A673 (cell line): ENCODE measurements at regions not wholly inside any gene's neighbourhood (a gene's known extent, or its start where the extent isn't known, plus 50 kb on each side); places are given as distances from the start of the nearest gene placed in this dataset.

Experiments used
- BruUV-seq: library from RNA; stranded (reverse); fragments of 400-500 nt; replicated peaks from 2 replicates; lab custom pipeline; 2021; lab: Mats Ljungman, UMichigan
- CTCF ChIA-PET: fragments of 300-600 bp; sonication (Branson Sonifier 250); formaldehyde crosslinking; loops from one replicate; lab custom pipeline; 2022; ENCODE audit warnings: antibody characterized with exemption; lab: Charles Lee
- POLR2A ChIA-PET: fragments of 300-600 bp; sonication (Branson Sonifier 250); formaldehyde crosslinking; loops from one replicate; lab custom pipeline; 2022; ENCODE audit warnings: antibody characterized with exemption; ENCODE audit not compliant: low non-redundant PET; lab: Charles Lee
- DNase-seq: peaks from one replicate; pipeline ENCODE4 v3.0.0-alpha.2; 2015; ENCODE audit warnings: low spot score
- H3K27ac ChIP-seq: fragments of 200-600 bp; sonication (generic); 2 replicates; pipeline ENCODE4 v1.5.1; 2016; ENCODE audit warnings: mixed run types, low read depth, mild to moderate bottlenecking, mixed read lengths, antibody characterized with exemption, low read length; ENCODE audit not compliant: poor library complexity, severe bottlenecking
- H3K27me3 ChIP-seq: fragments of 200-600 bp; sonication (generic); replicated peaks from 2 replicates; pipeline ENCODE4 v1.6.1; 2017; ENCODE audit warnings: mixed run types, low read depth, mild to moderate bottlenecking, mixed read lengths, antibody characterized with exemption, low read length; ENCODE audit not compliant: insufficient read depth, poor library complexity
- H3K36me3 ChIP-seq: fragments of 200-600 bp; sonication (generic); 2 replicates; pipeline ENCODE4 v1.6.1; 2016; ENCODE audit warnings: mixed run types, mild to moderate bottlenecking, mixed read lengths, antibody characterized with exemption, low read length; ENCODE audit not compliant: insufficient read depth, poor library complexity, severe bottlenecking
- H3K4me1 ChIP-seq: fragments of 200-600 bp; sonication (generic); 2 replicates; pipeline ENCODE4 v1.6.1; 2017; ENCODE audit warnings: mixed run types, mild to moderate bottlenecking, mixed read lengths, antibody characterized with exemption, low read length; ENCODE audit not compliant: insufficient read depth, poor library complexity, severe bottlenecking
- H3K4me3 ChIP-seq: fragments of 200-600 bp; sonication (generic); 2 replicates; pipeline ENCODE4 v1.5.1; 2016; ENCODE audit warnings: low read depth, mixed run types, mild to moderate bottlenecking, mixed read lengths, low read length; ENCODE audit not compliant: poor library complexity, severe bottlenecking
- H3K9me3 ChIP-seq: fragments of 200-600 bp; sonication (generic); 2 replicates; pipeline ENCODE4 v1.6.1; 2016; ENCODE audit warnings: mixed run types, low read depth, mild to moderate bottlenecking, mixed read lengths, antibody characterized with exemption, low read length; ENCODE audit not compliant: poor library complexity, severe bottlenecking
- EZH2 ChIP-seq: fragments of 200-600 bp; sonication (generic); IDR thresholded peaks from 2 replicates; pipeline ENCODE4 v1.6.1; 2017; ENCODE audit warnings: borderline replicate concordance, low read depth, mild to moderate bottlenecking, mixed read lengths, antibody characterized with exemption, low read length; ENCODE audit not compliant: poor library complexity, severe bottlenecking
- intact Hi-C: fragments of 100-400 bp; cut with micrococcal nuclease; formaldehyde crosslinking; loops from one replicate; pipeline ENCODE4 v1.10.0; 2022; ENCODE audit not compliant: unreplicated experiment
- TF ChIP-seq, protein P1 (sequence below): fragments of 300-800, 200-600 bp; sonication (generic); conservative IDR thresholded peaks from 2 replicates; pipeline ENCODE4 v1.5.1; 2017; ENCODE audit warnings: low read depth, mild to moderate bottlenecking, antibody characterized with exemption, low read length, moderate library complexity, mixed read lengths

DNA sequence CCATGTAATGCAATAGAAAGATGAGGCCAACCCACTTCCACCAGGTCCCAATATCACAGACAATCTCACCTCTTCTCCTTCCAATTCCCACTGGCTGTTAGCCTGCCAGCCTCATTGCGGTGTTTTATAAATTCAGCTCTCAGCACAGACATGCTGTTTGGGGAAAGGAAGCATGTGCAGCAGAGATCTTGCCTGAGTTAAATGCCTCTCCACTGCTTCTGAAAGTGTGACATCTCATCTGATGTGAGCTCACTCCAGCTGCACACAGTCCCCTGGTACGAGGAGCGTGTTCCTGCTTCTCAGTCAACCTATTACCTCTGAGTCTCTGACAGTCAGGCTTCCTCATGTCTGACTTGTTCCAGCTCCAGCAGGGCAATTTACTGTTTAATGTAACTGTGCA lies 122.7 kb upstream of the GUCY1A2 start:
- no TSS peak for BruUV-seq
- POLR2A ChIA-PET = no interaction called here

DNA sequence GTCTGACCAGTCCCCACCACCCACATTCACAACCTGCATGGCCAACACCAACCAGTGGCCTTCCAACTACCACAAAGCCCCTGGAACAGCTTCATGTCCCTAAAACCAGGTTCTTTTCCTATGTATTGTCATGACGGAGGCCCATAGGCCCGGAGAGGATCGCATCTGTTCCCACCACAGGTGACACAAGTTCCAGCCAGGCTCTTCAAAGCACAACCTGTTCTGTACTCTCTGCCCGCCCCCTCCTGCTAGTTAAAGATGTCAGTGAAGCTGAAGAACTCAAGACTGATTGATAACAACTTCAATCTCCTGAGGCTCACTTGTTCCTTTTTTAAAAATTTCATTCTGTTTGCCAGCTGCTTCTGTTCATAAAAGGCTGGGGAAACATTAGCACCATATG lies 121.1 kb upstream of the GUCY1A2 start:
- no TSS peak for BruUV-seq
- no peaks in the 10 kb centered on the region for H3K27me3 ChIP-seq

More for the DNA sequence above, 122.7 kb upstream of the GUCY1A2 start:
- H3K4me3 ChIP-seq = no peak overlapping the region
- no peaks in the 10 kb centered on the region for H3K4me1 ChIP-seq
- H3K27ac ChIP-seq = no peak overlapping the region
- intact Hi-C loops = no loop called here
- H3K9me3 ChIP-seq = no peaks in the 10 kb centered on the region
- H3K27me3 ChIP-seq = no peaks in the 10 kb centered on the region
- no peak for TF ChIP-seq EZH2
- TF ChIP-seq, protein P1, sequence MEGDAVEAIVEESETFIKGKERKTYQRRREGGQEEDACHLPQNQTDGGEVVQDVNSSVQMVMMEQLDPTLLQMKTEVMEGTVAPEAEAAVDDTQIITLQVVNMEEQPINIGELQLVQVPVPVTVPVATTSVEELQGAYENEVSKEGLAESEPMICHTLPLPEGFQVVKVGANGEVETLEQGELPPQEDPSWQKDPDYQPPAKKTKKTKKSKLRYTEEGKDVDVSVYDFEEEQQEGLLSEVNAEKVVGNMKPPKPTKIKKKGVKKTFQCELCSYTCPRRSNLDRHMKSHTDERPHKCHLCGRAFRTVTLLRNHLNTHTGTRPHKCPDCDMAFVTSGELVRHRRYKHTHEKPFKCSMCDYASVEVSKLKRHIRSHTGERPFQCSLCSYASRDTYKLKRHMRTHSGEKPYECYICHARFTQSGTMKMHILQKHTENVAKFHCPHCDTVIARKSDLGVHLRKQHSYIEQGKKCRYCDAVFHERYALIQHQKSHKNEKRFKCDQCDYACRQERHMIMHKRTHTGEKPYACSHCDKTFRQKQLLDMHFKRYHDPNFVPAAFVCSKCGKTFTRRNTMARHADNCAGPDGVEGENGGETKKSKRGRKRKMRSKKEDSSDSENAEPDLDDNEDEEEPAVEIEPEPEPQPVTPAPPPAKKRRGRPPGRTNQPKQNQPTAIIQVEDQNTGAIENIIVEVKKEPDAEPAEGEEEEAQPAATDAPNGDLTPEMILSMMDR = no peak
- no peak for DNase-seq
- no peaks in the 10 kb centered on the region for H3K36me3 ChIP-seq
- CTCF ChIA-PET = no interaction called here

DNA sequence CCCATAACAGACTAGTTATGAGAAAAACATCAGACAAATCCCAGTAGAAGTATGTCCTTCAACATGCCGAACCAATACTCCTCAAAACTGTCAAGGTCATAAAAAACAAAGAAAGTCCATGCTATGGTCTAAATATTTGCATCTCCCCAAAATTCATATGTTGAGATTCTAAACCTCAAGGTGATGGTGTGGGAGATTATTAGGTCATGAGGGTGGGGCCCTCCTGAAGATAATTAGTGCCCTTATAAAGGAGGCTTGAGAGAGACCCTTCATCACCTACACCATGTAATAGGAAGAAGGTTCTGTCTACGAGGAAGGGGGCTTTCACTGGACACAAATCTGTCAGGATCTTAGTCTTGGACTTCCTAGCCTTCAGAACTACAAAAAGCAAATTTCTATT lies 118.6 kb upstream of the GUCY1A2 start:
- DNase-seq = no peak
- Histone ChIP-seq H3K27me3 (peaks cover 12% of the 10 kb centered on the region), H3K4me1 (no peaks in the 10 kb centered on the region), H3K27ac (no peak overlapping the region), H3K36me3 (no peaks in the 10 kb centered on the region), H3K4me3 (no peak overlapping the region), H3K9me3 (no peaks in the 10 kb centered on the region)
- no TSS peak for BruUV-seq
- ChIA-PET CTCF (no interaction called here), POLR2A (no interaction called here)
- intact Hi-C loops = no loop called here
- TF ChIP-seq, protein P1 = no peak
- TF ChIP-seq EZH2 = no peak

More for the DNA sequence above, 121.1 kb upstream of the GUCY1A2 start:
- DNase-seq = no peak
- ChIA-PET CTCF (no interaction called here), POLR2A (no interaction called here)
- TF ChIP-seq, protein P1 = no peak
- TF ChIP-seq EZH2 = no peak
- H3K4me1 ChIP-seq = no peaks in the 10 kb centered on the region
- H3K27ac ChIP-seq = no peak overlapping the region
- no peaks in the 10 kb centered on the region for H3K9me3 ChIP-seq
- no peak overlapping the region for H3K4me3 ChIP-seq
- no peaks in the 10 kb centered on the region for H3K36me3 ChIP-seq
- intact Hi-C loops = no loop called here
